ENCODE measurements at regions not wholly inside any gene's neighbourhood (a gene's known extent, or its start where the extent isn't known, plus 50 kb on each side); places are given as distances from the start of the nearest gene placed in this dataset.
"Not testable (repeated sequence)": the region's sequence is repeated elsewhere in the genome, so short reads cannot be mapped to it uniquely, and the experiment has no call there.

DNA sequence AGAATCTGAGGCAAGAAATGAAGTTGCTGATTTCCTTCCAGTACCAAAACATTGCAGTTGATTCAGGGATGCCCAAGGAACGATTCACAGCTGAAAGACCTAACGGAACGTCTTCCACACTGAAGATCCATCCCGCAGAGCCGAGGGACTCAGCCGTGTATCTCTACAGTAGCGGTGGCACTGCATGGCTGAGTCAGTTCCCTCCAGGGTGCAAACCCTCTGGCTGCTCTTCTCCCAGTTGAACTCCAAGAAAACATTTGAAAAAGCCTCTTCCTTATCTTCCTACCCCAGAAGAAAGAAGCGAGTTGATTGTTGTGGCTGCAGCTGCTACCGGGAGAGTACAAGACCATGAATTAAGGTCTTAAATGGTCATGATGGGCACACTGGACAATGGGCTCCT is 147.1 kb upstream of the PRSS1 start:
- DNase-seq = no peak

DNA sequence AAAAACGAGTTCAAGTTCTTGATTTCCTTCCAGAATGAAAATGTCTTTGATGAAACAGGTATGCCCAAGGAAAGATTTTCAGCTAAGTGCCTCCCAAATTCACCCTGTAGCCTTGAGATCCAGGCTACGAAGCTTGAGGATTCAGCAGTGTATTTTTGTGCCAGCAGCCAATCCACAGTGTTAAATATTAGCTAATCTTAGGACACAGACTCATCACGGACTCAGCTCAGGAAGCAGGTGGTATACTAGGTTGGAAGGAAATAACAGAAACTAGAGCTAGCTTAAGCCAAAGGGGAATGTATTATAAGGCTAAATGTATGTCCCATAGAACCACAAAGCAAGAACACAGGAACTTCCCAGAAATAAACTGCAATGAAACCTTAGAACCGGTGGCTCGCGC is 151.0 kb upstream of the PRSS1 start:
- no peak for DNase-seq

DNA sequence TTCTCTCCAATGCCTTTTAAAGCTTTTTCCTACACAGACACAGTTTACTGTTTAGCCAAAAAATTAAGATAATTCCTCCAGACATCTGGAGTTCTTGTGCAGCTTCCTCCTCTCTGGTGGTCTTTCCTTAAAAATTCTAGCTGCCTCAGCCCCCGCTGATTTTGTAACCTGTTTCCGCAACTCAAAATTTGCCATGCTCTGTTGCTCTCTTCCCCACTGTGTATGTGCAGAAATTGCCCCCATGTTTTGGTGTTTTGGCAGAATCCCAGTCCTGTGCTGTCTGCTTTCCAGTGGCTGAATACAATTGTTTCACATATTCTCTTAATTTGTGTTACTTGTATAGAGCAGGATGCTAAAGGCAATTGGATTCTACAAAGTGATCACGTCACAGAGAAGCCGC is 151.7 kb upstream of the PRSS1 start:
- no peak for DNase-seq

DNA sequence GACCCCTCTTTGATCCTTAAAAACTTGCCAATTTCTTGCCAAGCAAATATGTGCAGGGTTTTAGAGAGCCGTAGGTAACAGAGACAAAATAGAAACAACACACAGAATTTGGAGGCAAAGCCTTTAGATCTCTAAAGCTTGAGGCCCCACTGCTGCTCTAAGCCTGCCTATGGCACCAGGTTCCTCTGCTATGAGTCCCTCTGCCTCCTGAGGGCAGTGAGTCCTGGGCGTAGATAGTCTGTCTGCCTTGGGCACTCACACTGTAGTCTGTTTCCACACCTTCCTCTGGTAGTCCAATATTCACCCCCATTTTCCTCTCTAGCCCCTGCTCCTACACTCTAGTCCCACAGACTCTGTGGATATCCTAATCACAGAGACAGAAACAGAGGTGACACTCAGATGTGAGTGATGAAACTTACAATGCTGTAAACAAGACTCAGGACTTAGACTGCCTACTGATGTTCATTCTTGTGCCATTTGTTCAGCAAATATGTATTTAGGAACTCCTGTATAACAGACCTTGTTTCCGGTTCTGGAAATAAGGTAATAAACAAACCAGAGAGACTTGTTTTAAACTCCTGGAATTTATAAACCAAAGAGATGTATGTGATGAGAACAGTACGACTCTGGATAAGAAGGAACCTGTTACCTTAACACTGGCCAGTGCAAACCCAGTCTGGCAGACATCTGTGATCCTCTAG is 153.3 kb upstream of the PRSS1 start:
- DNase-seq = no peak

DNA sequence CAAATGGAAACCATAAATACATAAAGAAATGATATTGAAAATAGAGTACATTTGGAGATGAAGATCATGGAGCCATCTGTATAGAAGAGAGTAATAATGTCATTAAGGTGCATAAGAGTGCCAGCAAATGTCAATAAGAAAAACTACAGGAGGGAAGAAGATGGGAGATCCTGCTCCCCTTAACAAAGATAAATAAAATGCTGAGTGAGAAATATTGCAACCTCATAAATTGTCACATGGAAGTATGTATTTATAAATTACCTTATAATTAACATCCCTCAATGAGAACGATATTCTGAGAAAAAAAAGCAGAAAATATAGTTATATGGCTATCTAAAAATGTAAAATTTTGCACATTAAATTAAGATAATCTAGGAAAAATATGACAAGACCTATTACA is 155.2 kb upstream of the PRSS1 start:
- DNase-seq = no peak

DNA sequence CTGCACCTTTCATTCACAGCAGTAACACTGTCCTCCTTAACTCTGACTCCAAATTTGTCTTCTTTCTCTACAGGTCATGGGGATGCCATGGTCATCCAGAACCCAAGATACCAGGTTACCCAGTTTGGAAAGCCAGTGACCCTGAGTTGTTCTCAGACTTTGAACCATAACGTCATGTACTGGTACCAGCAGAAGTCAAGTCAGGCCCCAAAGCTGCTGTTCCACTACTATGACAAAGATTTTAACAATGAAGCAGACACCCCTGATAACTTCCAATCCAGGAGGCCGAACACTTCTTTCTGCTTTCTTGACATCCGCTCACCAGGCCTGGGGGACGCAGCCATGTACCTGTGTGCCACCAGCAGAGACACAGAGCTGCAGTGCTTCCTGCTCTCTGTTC is 156.2 kb upstream of the PRSS1 start:
- no peak for DNase-seq

DNA sequence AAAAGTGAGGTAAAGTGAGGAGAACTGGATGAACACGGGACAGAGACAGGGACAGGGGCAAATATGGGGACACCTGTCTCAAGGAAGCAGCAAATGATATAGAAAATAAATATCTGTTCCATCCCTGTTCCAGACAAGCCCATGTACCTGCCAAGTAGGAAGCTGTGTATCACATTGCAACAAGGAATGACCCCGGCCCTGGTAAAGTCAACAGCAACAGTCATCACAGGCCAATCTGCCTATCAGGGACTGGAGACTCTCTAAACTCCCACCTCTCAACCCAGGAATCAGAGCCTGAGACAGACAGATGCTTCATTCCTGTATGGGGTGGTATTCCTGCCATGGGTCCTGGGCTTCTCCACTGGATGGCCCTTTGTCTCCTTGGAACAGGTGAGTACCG is 156.6 kb upstream of the PRSS1 start:
- no peak for DNase-seq

DNA sequence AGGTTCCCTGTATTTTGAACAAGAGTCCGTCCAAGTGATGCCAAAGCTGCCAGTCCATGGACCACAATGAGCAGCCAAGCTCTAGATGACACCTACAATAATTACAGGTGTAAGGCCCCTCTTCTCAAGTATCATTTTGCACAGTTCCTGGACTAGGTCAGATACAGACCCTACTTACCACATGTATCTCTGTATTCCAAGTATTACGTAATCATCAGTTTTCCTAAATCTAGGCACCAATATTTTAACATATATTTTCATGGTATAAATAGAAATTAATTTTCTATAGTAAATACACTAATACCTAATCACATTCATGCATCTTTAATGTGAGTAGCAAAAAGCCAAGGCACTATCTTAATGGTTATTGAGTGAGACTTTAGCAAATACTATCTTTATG is 157.0 kb upstream of the PRSS1 start:
- no peak for DNase-seq

DNA sequence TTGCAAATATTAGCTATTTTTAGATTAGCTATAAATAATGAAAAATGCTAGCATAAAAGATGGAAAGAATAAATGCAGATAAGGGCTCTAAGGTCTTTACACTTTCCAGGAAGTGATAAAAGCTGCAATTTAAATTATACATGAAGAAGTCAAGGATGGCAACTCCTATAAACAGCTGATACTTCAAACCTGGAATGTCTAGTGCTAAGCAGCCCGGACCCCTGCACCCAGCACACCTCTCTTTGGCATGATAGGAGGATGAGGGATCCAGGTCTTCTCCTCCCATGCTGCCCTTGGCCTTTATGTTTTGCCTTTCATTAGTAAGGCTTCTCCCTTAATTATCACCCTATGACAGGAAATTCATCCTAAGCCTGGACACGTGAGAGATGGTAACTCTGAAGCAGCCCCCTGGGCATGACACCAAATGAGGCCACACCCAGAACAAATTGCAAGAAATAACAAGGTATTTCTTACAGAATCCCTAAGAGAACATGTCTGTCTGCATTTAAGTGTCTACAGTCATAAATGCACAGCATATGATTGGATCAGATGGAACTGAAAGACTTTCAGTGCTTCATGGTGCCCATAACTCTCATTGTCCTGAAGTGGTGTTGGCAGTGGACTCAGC is 158.3 kb upstream of the PRSS1 start:
- DNase-seq = no peak

DNA sequence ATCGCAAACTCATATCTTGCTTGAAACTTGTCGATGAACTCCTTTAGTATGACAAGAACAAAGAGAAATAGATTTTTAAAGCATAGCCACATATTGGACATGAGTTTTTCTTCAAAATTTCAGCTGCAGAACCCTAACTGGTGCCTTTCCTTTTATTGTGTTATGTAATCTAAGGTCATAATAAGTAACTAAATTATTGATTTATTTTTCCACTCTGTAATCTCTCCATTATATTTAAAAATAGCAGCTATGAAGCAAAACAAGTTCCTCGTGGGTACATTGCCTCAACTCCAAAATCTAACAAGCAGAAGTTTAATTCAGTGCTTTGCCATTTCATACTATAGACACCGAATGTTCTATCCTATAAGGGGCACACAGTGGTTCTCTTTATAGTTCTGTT is 159.2 kb upstream of the PRSS1 start:
- no peak for DNase-seq

DNA sequence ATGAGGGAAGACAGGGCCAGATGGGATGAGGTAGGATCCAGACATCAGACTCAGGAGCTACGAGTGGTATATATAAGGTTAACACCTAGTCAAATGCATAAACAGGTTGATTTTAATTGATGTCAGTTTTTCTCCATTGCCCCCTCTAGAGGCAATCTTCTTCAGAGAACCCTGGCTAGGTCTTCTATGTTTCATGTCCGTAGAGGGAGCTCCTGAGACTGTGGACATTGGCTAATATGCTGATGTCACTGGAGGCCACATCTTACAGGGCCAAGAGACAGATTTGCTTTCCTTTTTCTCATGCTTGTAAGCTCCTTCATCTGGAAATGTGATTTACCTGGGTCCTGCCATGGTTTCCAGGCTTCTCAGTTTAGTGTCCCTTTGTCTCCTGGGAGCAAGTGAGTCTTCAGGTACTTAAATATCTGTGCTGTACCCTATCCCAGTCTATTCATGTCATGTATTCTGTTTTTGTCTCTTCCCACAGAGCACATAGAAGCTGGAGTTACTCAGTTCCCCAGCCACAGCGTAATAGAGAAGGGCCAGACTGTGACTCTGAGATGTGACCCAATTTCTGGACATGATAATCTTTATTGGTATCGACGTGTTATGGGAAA is 161.6 kb upstream of the PRSS1 start:
- DNase-seq = no peak

DNA sequence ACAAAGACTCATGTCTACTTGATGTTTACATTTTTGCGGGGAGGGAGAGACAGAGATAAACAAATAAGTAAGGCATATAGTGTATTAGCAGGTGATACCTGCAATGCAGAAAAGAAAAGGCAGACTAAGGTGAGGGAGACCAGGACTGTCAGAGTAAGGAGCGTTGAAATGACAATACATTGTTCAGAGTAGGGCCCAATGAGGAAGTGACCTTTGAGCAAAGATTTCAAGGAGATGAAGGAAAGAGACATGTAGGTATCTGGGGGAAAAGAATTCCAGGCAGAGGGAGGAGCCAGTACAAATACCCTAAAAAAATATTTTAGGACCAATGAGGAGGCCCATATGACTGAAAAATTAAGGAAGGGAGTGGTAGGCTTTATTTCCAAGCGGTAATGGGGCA is 162.7 kb upstream of the PRSS1 start:
- DNase-seq = no peak

DNA sequence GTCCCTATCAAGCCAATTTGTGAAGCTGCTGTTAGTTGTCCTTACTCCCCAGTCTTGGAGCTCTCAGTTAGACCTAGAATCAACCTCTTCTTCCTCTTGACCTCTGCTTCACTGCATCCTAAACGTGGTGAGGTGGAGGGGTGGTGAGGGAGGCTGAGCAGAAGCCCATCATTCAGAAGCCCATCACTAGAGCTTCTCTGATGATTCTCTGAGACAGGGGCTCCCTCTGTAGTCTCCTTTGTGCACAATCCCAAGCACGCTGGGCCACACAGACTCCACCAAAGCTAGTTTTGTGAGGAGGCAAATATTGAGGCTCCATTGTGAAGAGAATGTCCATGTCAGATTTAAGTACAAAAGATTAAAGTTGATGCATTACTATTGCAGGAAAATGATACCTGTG is 163.8 kb upstream of the PRSS1 start:
- DNase-seq = no peak

DNA sequence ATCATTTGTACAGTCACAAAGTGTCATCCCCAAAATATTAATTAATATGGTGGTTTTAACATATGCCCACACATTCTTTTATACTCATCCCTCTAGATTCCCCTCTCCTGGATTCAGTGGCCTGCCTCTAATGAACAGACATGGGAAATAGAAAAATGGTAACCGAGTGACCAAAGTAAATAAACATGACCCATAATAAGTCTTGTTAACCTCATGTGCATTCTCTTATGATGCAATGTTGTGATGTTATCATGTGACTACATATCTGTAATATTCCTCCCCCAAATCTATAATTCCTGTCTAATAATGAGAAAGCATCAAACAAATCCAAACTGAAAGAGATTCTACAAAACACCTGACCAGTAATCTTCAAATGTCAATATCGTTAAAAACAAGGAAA is 164.5 kb upstream of the PRSS1 start:
- no peak for DNase-seq

DNA sequence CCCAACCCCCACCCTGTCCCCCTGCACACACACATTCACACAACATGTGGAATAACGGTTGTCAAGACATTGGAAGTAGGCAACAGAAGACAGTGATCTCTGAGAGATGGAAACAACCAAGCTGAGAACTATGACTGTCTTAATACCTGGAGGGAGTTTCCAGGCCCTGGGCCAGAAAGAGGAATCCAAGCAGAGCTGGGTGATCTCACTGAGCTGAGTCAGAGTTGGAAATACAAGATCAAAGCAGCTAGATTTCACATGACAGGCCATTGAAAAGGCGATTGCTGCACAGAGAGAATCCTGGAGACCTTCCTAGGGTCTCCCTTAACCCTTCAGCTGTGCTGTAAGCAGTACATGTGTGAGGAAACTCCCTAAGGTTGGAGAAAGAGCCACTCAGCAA is 165.8 kb upstream of the PRSS1 start:
- no peak for DNase-seq

DNA sequence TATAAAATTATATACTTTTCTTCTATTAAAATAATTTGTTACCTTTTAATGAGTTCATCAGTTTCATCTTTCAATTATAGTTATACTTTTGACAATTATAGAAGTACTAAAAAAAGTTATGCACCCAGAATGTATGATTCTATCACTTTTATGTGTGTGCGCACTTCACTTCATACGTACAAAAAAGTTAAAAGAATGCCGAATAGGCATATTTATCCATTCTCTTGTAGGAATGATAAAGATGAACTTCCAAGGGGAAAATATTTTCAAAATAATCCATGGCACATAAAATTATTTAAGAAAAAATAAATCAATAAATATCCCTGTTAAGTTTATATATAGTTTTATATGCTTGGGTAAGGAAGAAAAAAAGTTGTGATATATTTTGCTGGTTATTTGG is 166.9 kb upstream of the PRSS1 start:
- DNase-seq = no peak

DNA sequence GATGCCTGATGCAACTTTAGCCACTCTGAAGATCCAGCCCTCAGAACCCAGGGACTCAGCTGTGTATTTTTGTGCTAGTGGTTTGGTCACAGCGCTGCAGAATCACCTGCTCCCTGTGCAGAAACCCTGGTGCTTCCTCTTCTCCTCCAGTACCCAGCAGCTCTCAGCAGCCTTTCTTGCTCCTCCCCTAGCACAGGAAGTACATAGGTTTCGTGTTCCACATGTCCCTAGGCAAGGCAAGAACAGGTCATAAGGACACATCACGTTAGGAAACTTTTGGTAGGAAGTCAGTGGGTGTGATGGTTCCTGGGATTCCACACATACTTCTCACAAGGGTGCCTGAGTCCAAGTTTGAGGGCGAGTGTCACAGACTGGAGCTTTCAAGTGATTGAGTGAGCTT is 167.9 kb upstream of the PRSS1 start:
- no peak for DNase-seq

DNA sequence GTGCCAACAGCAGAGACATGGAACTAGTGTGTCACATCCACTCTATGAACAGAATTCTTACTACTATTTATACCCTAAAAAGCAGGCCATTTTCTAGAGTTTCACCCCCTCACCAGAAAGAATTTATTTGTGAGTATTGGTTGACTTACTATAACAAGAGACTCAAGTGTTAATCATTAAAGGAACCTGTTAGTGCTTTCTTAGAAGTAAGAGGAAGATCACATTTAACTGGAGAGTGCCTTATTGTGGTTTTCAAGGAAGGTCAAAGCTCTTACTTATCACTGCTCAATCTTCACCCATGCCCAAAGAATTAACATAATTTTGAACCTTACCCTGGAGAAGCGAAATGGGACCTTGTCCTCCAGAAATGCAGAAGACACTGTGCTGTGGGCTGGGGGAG is 169.3 kb upstream of the PRSS1 start:
- no peak for DNase-seq

DNA sequence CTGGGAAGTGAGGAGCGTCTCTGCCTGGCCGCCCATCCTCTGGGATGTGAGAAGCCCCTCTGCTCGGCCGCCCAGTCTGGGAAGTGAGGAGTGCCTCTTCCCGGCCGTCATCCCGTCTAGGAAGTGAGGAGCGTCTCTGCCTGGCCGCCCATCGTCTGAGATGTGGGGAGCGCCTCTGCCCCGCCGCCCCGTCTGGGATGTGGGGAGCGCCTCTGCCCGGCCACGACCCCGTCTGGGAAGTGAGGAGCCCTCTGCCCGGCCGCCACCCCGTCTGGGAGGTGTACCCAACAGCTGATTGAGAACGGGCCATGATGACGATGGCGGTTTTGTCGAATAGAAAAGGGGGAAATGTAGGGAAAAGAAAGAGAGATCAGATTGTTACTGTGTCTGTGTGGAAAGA is 173.9 kb upstream of the PRSS1 start:
- not testable (repeated sequence) for DNase-seq

DNA sequence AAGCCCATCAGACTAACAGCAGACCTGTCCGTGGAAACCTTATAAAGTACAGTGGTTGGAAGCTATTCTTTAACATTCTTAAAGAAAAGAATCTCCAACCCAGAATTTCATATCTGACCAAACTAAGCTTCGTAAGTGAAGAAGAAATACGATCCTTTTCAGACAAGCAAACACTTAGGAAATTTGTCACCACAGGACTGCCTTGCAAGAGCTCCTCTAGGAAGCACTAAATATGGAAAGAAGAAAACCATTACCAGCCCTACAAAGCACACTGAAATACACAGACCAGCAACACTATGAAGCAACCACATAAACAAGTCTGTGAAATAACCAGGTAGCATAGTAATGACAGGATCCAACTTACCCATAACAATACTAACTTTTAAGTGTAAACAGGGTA is 177.7 kb upstream of the PRSS1 start:
- no peak for DNase-seq

DNA sequence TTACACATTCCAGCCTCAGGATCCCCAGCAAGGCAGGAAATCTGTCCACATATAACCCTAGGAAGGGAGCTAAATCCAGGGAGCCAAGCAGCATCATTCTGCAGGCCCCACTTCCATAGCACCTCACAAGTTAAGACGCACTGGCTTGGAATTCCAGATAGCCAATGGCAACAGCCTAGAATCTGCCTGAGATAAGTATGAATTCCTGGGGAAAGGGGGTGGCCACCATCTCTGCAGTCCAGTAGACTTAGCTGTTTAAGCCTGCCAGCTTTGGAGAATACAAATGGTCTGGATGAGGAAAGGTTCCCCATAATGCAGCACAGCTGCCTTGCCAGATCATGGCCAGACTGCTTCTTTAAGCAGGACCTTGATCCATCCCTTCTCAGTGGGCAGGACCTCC is 179.4 kb upstream of the PRSS1 start:
- no peak for DNase-seq

DNA sequence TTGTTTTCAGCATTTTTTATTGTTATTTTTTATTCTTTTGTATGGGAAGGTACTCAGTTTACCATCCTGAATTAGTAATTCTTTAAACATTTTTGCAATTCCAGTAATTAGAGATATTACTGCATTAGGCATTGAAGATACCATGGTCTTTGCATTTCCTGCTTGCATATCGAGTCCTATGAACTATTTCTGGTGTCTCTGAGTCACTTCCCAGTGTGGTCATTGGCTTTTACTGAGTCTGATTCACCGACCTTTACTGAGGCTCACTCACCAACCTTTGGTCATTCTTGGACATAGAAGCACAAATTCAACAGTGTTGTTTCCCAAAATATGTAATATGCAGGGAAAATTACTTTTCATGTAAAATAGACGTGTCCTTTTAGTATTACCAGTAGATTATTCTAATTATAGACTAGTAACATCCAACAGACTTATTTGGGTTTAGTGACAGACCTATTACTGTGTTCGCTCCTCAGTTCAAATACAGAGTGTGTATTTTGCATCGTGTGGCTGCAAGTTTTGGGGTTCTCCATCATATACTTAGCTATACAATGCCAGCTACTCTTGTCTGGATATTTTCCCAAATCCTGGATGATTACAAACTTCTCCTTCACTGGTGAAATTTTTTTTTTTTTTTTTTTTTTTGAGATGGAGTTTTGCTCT is 180.7 kb upstream of the PRSS1 start:
- no peak for DNase-seq

DNA sequence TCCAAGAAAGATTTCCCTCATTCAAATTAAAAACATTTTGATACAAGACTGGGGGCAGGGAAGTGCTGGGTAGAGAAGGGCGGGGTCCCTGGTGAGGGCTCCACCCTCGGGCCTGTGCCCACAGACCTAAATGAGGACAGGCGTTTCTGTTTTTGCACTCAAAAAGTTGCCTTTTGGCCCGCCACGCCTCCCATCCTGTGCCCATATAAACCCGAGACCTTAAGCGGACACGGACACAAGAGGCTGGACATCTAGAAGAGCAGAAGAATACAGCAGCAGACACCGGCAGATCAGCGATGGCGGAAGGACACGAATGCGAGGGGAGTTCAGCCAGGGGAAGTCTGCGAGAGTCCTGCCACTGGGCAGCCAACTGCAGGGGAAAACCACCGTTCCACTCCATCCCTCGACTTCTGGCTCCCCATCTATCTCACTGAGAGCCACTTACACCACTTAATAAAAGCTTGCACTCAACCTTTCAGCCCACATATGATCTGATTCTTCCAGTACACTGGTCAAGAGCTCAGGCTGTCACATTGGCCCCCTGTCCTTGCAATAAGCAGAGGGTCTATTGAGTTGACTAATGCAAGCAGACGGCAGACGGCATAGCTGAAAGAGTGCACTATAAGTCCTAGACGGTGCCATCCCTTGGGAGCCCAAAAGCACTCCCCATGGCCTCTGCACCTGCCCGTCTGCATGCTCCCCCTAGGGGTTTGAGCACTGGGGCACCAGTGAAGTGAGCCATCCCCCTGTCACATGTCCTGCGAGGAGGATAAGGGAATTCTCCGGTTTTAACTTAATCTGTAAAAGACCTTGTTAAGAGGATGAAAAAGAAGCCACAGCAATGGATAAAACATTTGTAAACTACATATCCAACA is 181.8 kb upstream of the PRSS1 start:
- no peak for DNase-seq
